ENCODE measurements at regions not wholly inside any gene's neighbourhood (a gene's known extent, or its start where the extent isn't known, plus 50 kb on each side); places are given as distances from the start of the nearest gene placed in this dataset.

- RAD21 ChIA-PET (ENCODE audit: low non-redundant PET in 1 of 2, low total read pairs in 2 of 2, uncharacterized antibody in 2 of 2, unreplicated experiment in 2 of 2) = no interaction called here
- no peak for DNase-seq (ENCODE audit: low read depth, low spot score)
Observed at GRCh38 chr1:194289569-194290266, 1103.3 kb upstream of the B3GALT2 start.

More at GRCh38 chr1:194289569-194290266, 1103.3 kb upstream of the B3GALT2 start:
- Histone ChIP-seq H3K36me3 (ENCODE audit: control insufficient read depth in 1 of 2, insufficient read depth in 2 of 2, low read length in 2 of 2) (no peaks in the 10 kb centered on the region), H3K4me1 (ENCODE audit: control insufficient read depth in 1 of 2, insufficient read depth in 2 of 2, low read length in 2 of 2) (no peaks in the 10 kb centered on the region), H3K27ac (ENCODE audit: low read depth, low read length) (no peak overlapping the region), H3K4me2 (ENCODE audit: low read length) (no peak overlapping the region), H3K9ac (ENCODE audit: low read length) (no peak overlapping the region), H3K9me3 (ENCODE audit: control insufficient read depth in 1 of 2, insufficient read depth in 1 of 2, low read depth in 1 of 2, low read length in 2 of 2) (no peaks in the 10 kb centered on the region), H3K9me2 (ENCODE audit: insufficient read depth) (no peaks in the 10 kb centered on the region; the same call in 1 of the 2 replicates), H4K20me1 (ENCODE audit: insufficient read depth) (no peaks in the 10 kb centered on the region), H3K27me3 (ENCODE audit: insufficient read depth, low read length) (no peaks in the 10 kb centered on the region), H3K79me2 (ENCODE audit: insufficient read depth, low read length) (no peaks in the 10 kb centered on the region), H3K4me3 (replicated peaks in 1 of 2; ENCODE audit: low read depth in 1 of 2, low read length in 2 of 2) (no peak overlapping the region), H2AFZ (ENCODE audit: low read depth, low read length, poor library complexity, severe bottlenecking) (no peak overlapping the region)
- intact Hi-C loops (cut with micrococcal nuclease) = loop anchor here (10.0 kb wide), 1 partner anchor 1815 kb away; no protein-coding TSS in a partner anchor
- ChIA-PET CTCF (no interaction called here), POLR2A (no interaction called here)
- no peak for TF ChIP-seq TCF7L2 (IDR thresholded peaks at IDR 0.05; ENCODE audit: borderline replicate concordance, extremely low read depth, insufficient read depth, insufficient read length)
- no peak for TF ChIP-seq EZH2phosphoT487 (IDR thresholded peaks at IDR 0.05; ENCODE audit: borderline replicate concordance)
- no peak for TF ChIP-seq SRF (IDR thresholded peaks at IDR 0.05; ENCODE audit: low read depth)
- TF ChIP-seq CBX3 (IDR thresholded peaks at IDR 0.05; ENCODE audit: low read depth) = no peak
- TF ChIP-seq MAX (IDR thresholded peaks at IDR 0.05) = no peak
- TF ChIP-seq SIN3A (IDR thresholded peaks at IDR 0.05; ENCODE audit: low read depth) = no peak
- TF ChIP-seq CTCF (IDR thresholded peaks at IDR 0.05 in 2 of 3, conservative IDR thresholded peaks at IDR 0.05 in 1 of 3; ENCODE audit: borderline replicate concordance in 1 of 3, insufficient read depth in 1 of 3, low read depth in 2 of 3, low read length in 2 of 3) = no peak
- no peak for TF ChIP-seq EZH2 (IDR thresholded peaks at IDR 0.05)
- no peak for TF ChIP-seq CEBPB (IDR thresholded peaks at IDR 0.05; ENCODE audit: low read depth)
- TF ChIP-seq ATF3 (IDR thresholded peaks at IDR 0.05) = no peak
- TF ChIP-seq JUND (IDR thresholded peaks at IDR 0.05) = no peak
- no peak for TF ChIP-seq RAD21 (IDR thresholded peaks at IDR 0.05; ENCODE audit: low read depth)
- TF ChIP-seq ZNF274 (IDR thresholded peaks at IDR 0.05; ENCODE audit: low read depth, low read length) = no peak
- no peak for TF ChIP-seq REST (IDR thresholded peaks at IDR 0.05; ENCODE audit: low read depth)
- ATAC-seq = no peak
- BruUV-seq (replicated peaks) = no TSS peak

Measured in HCT116 (cell line).